Kidney capillary endothelial cell (primary cell): ENCODE measurements at regions not wholly inside any gene's neighbourhood (a gene's known extent, or its start where the extent isn't known, plus 50 kb on each side); places are given as distances from the start of the nearest gene placed in this dataset.
A peak's percentile ranks its signal among the peaks of the same experiment; 100 is the strongest.
"Not testable (repeated sequence)": the region's sequence is repeated elsewhere in the genome, so short reads cannot be mapped to it uniquely, and the experiment has no call there.

Experiments
- DNase-seq: peaks from one replicate; pipeline ENCODE4 v3.0.0-alpha.2; 2018; ENCODE audit warnings: low spot score

- DNase-seq, result no peak
These were observed 165.7 kb upstream of the TSC22D2 start for GRCh38 chr3:150242220-150242936.

GRCh38 chr3:150240891-150241290 lies 167.2 kb upstream of the TSC22D2 start:
- DNase-seq, result no peak

GRCh38 chr3:150239766-150240165 lies 168.3 kb upstream of the TSC22D2 start:
- DNase-seq, result no peak

- no peak for DNase-seq
These were observed 169.0 kb upstream of the TSC22D2 start for GRCh38 chr3:150238995-150239619.

- no peak for DNase-seq
These were observed 169.9 kb upstream of the TSC22D2 start for GRCh38 chr3:150238048-150238802.

GRCh38 chr3:150237490-150237889 lies 170.6 kb upstream of the TSC22D2 start:
- DNase-seq, result peak; percentile 52

GRCh38 chr3:150236316-150237082 lies 171.6 kb upstream of the TSC22D2 start:
- no peak for DNase-seq

GRCh38 chr3:150235799-150236198 lies 172.3 kb upstream of the TSC22D2 start:
- no peak for DNase-seq

- DNase-seq, result peak; percentile 68
These were observed 175.1 kb upstream of the TSC22D2 start for GRCh38 chr3:150232992-150233451.

GRCh38 chr3:150230037-150230436 lies 178.1 kb upstream of the TSC22D2 start:
- DNase-seq, result no peak

GRCh38 chr3:150228626-150229025 lies 179.5 kb upstream of the TSC22D2 start:
- DNase-seq, result not testable (repeated sequence)

GRCh38 chr3:150227839-150228238 lies 180.3 kb upstream of the TSC22D2 start:
- peak; percentile 68 for DNase-seq

GRCh38 chr3:150225986-150226385 lies 182.1 kb upstream of the TSC22D2 start:
- DNase-seq, result peak; percentile 84

GRCh38 chr3:150223558-150223957 lies 184.5 kb upstream of the TSC22D2 start:
- DNase-seq, result no peak

- DNase-seq, result no peak
These were observed 185.2 kb upstream of the TSC22D2 start for GRCh38 chr3:150222691-150223489.

- no peak for DNase-seq
These were observed 186.1 kb upstream of the TSC22D2 start for GRCh38 chr3:150221904-150222523.

GRCh38 chr3:150220799-150221198 lies 187.3 kb upstream of the TSC22D2 start:
- no peak for DNase-seq

GRCh38 chr3:150220041-150220440 lies 188.1 kb upstream of the TSC22D2 start:
- no peak for DNase-seq

- no peak for DNase-seq
These were observed 189.3 kb upstream of the TSC22D2 start for GRCh38 chr3:150218841-150219240.

GRCh38 chr3:150218236-150218635 lies 189.9 kb upstream of the TSC22D2 start:
- DNase-seq, result no peak

GRCh38 chr3:150217691-150218090 lies 190.4 kb upstream of the TSC22D2 start:
- DNase-seq, result no peak
